SJSA1 (cell line): ENCODE measurements at regions not wholly inside any gene's neighbourhood (a gene's known extent, or its start where the extent isn't known, plus 50 kb on each side); places are given as distances from the start of the nearest gene placed in this dataset.

Experiments used
- DNase-seq, 2 experiments: peaks; one replicate each; pipeline ENCODE4 v3.0.0-alpha.2; 2015 to 2020; ENCODE audit warnings: low spot score in 2 of 2, low read depth in 1 of 2
- H3K27ac ChIP-seq: fragments of 250-450 bp; sonication (Bioruptor Pico); 2 replicates; pipeline ENCODE4 v1.5.1; 2020; ENCODE audit warnings: mild to moderate bottlenecking, moderate library complexity
- H3K27me3 ChIP-seq: fragments of 250-450 bp; sonication (Bioruptor Pico); replicated peaks from 2 replicates; pipeline ENCODE4 v1.5.1; 2020; ENCODE audit warnings: mild to moderate bottlenecking, moderate library complexity
- H3K36me3 ChIP-seq: fragments of 250-450 bp; sonication (Bioruptor Pico); 2 replicates; pipeline ENCODE4 v1.5.1; 2020; ENCODE audit warnings: mild to moderate bottlenecking
- H3K4me1 ChIP-seq: fragments of 250-450 bp; sonication (Bioruptor Pico); replicated peaks from 2 replicates; pipeline ENCODE4 v1.6.1; 2021; ENCODE audit warnings: mild to moderate bottlenecking
- H3K4me3 ChIP-seq: fragments of 250-450 bp; sonication (Bioruptor Pico); 2 replicates; pipeline ENCODE4 v1.5.1; 2020; ENCODE audit warnings: mild to moderate bottlenecking
- H3K9me3 ChIP-seq: fragments of 250-450 bp; sonication (Bioruptor Pico); replicated peaks from 2 replicates; pipeline ENCODE4 v1.5.1; 2020; ENCODE audit warnings: mild to moderate bottlenecking

GRCh38 chr11:15897211-15897960, 459.0 kb downstream of the SOX6 start:
- no peaks in the 10 kb centered on the region for H3K27me3 ChIP-seq
- peak overlapping the region; percentile 68 for H3K27ac ChIP-seq
- H3K4me3 ChIP-seq = no peak overlapping the region
- no peaks in the 10 kb centered on the region for H3K36me3 ChIP-seq
- DNase-seq = peak; percentile 90 to 92
- peaks cover 75% of the 10 kb centered on the region for H3K4me1 ChIP-seq
- H3K9me3 ChIP-seq = no peaks in the 10 kb centered on the region

GRCh38 chr11:15901054-15901453, 455.3 kb downstream of the SOX6 start:
- Histone ChIP-seq H3K4me3 (no peak overlapping the region), H3K9me3 (no peaks in the 10 kb centered on the region), H3K27ac (peak overlapping the region; percentile 6; the same call in 1 of the 2 replicates), H3K36me3 (no peaks in the 10 kb centered on the region), H3K4me1 (peaks cover 47% of the 10 kb centered on the region), H3K27me3 (no peaks in the 10 kb centered on the region)
- peak in 1 of 2 experiments; percentile 46 for DNase-seq

- H3K4me1 ChIP-seq = peaks cover 40% of the 10 kb centered on the region
- no peaks in the 10 kb centered on the region for H3K36me3 ChIP-seq
- DNase-seq = no peak
- H3K27ac ChIP-seq = peak overlapping the region; percentile 6; the same call in 1 of the 2 replicates
- no peak overlapping the region for H3K4me3 ChIP-seq
- H3K27me3 ChIP-seq = no peaks in the 10 kb centered on the region
- H3K9me3 ChIP-seq = no peaks in the 10 kb centered on the region
These were observed 454.6 kb downstream of the SOX6 start for GRCh38 chr11:15901790-15902189.

- Histone ChIP-seq H3K4me1 (peaks cover 25% of the 10 kb centered on the region), H3K27ac (no peak overlapping the region)
These were observed 453.1 kb downstream of the SOX6 start for GRCh38 chr11:15903246-15903645.

GRCh38 chr11:15905366-15906104, 450.8 kb downstream of the SOX6 start:
- Histone ChIP-seq H3K36me3 (no peaks in the 10 kb centered on the region), H3K4me1 (peaks cover 20% of the 10 kb centered on the region), H3K27me3 (no peaks in the 10 kb centered on the region), H3K4me3 (no peak overlapping the region), H3K27ac (no peak overlapping the region), H3K9me3 (no peaks in the 10 kb centered on the region)
- no peak for DNase-seq

More at GRCh38 chr11:15903246-15903645, 453.1 kb downstream of the SOX6 start:
- H3K36me3 ChIP-seq = no peaks in the 10 kb centered on the region
- no peaks in the 10 kb centered on the region for H3K27me3 ChIP-seq
- no peak overlapping the region for H3K4me3 ChIP-seq
- no peak for DNase-seq
- no peaks in the 10 kb centered on the region for H3K9me3 ChIP-seq

- Histone ChIP-seq H3K9me3 (no peaks in the 10 kb centered on the region), H3K36me3 (no peaks in the 10 kb centered on the region), H3K27ac (no peak overlapping the region), H3K4me3 (no peak overlapping the region), H3K27me3 (no peaks in the 10 kb centered on the region), H3K4me1 (peaks cover 14% of the 10 kb centered on the region)
- DNase-seq = no peak
These were observed 449.8 kb downstream of the SOX6 start for GRCh38 chr11:15906481-15907035.

- no peak overlapping the region for H3K4me3 ChIP-seq
- H3K4me1 ChIP-seq = peaks cover 5% of the 10 kb centered on the region; the same call in 1 of the 2 replicates
These were observed 448.5 kb downstream of the SOX6 start for GRCh38 chr11:15907806-15908205.

GRCh38 chr11:15909937-15910598, 446.3 kb downstream of the SOX6 start:
- DNase-seq = no peak
- H3K27me3 ChIP-seq = no peaks in the 10 kb centered on the region

More at GRCh38 chr11:15907806-15908205, 448.5 kb downstream of the SOX6 start:
- H3K36me3 ChIP-seq = no peaks in the 10 kb centered on the region
- DNase-seq = no peak
- no peaks in the 10 kb centered on the region for H3K9me3 ChIP-seq
- H3K27ac ChIP-seq = no peak overlapping the region
- H3K27me3 ChIP-seq = no peaks in the 10 kb centered on the region

GRCh38 chr11:15910761-15911160, 445.6 kb downstream of the SOX6 start:
- no peaks in the 10 kb centered on the region for H3K9me3 ChIP-seq
- no peak overlapping the region for H3K4me3 ChIP-seq
- H3K27me3 ChIP-seq = no peaks in the 10 kb centered on the region
- no peak for DNase-seq
- no peak overlapping the region for H3K27ac ChIP-seq
- no peaks in the 10 kb centered on the region for H3K4me1 ChIP-seq
- no peaks in the 10 kb centered on the region for H3K36me3 ChIP-seq

More at GRCh38 chr11:15909937-15910598, 446.3 kb downstream of the SOX6 start:
- Histone ChIP-seq H3K4me1 (no peaks in the 10 kb centered on the region), H3K36me3 (no peaks in the 10 kb centered on the region), H3K4me3 (no peak overlapping the region), H3K27ac (no peak overlapping the region), H3K9me3 (no peaks in the 10 kb centered on the region)

GRCh38 chr11:15911377-15912044, 444.8 kb downstream of the SOX6 start:
- Histone ChIP-seq H3K4me1 (no peaks in the 10 kb centered on the region), H3K9me3 (no peaks in the 10 kb centered on the region), H3K27me3 (no peaks in the 10 kb centered on the region), H3K27ac (no peak overlapping the region), H3K4me3 (no peak overlapping the region), H3K36me3 (no peaks in the 10 kb centered on the region)
- DNase-seq = no peak

GRCh38 chr11:15912291-15912690, 444.1 kb downstream of the SOX6 start:
- Histone ChIP-seq H3K4me1 (no peaks in the 10 kb centered on the region), H3K27ac (no peak overlapping the region), H3K4me3 (no peak overlapping the region), H3K27me3 (no peaks in the 10 kb centered on the region), H3K36me3 (no peaks in the 10 kb centered on the region), H3K9me3 (no peaks in the 10 kb centered on the region)
- no peak for DNase-seq

- Histone ChIP-seq H3K36me3 (no peaks in the 10 kb centered on the region), H3K4me3 (no peak overlapping the region), H3K9me3 (no peaks in the 10 kb centered on the region), H3K27me3 (no peaks in the 10 kb centered on the region), H3K4me1 (no peaks in the 10 kb centered on the region), H3K27ac (no peak overlapping the region)
- no peak for DNase-seq
These were observed 443.5 kb downstream of the SOX6 start for GRCh38 chr11:15912825-15913224.

GRCh38 chr11:15913261-15913660, 443.1 kb downstream of the SOX6 start:
- H3K4me3 ChIP-seq = no peak overlapping the region
- no peaks in the 10 kb centered on the region for H3K36me3 ChIP-seq
- DNase-seq = no peak
- no peaks in the 10 kb centered on the region for H3K9me3 ChIP-seq
- no peaks in the 10 kb centered on the region for H3K27me3 ChIP-seq
- H3K27ac ChIP-seq = no peak overlapping the region
- H3K4me1 ChIP-seq = no peaks in the 10 kb centered on the region
